Neuron (in vitro differentiated cells): ENCODE measurements at regions not wholly inside any gene's neighbourhood (a gene's known extent, or its start where the extent isn't known, plus 50 kb on each side); places are given as distances from the start of the nearest gene placed in this dataset.
"Not testable (repeated sequence)": the region's sequence is repeated elsewhere in the genome, so short reads cannot be mapped to it uniquely, and the experiment has no call there.

Source experiments
- H2AFZ ChIP-seq: one replicate; pipeline ENCODE4 v1.6.1; 2013; ENCODE audit warnings: low read depth, mild to moderate bottlenecking, inconsistent platforms, low read length, moderate library complexity
- H3K27me3 ChIP-seq: one replicate; pipeline ENCODE4 v1.6.1; 2013; ENCODE audit warnings: low read length; ENCODE audit not compliant: insufficient read depth
- H3K36me3 ChIP-seq: one replicate; pipeline ENCODE4 v1.6.1; 2013; ENCODE audit warnings: low read length; ENCODE audit not compliant: insufficient read depth
- H3K4me1 ChIP-seq: one replicate; pipeline ENCODE4 v1.6.1; 2013; ENCODE audit warnings: low read length; ENCODE audit not compliant: insufficient read depth
- H3K4me3 ChIP-seq: 2 replicates; pipeline ENCODE4 v1.5.1; 2013; ENCODE audit warnings: mild to moderate bottlenecking, low read length, moderate library complexity
- H3K9me3 ChIP-seq: one replicate; pipeline ENCODE4 v1.6.1; 2013; ENCODE audit warnings: low read length

- Histone ChIP-seq H3K27me3 (peaks cover 29% of the 10 kb centered on the region), H3K36me3 (no peaks in the 10 kb centered on the region), H3K4me1 (peaks cover 13% of the 10 kb centered on the region), H3K9me3 (no peaks in the 10 kb centered on the region), H3K4me3 (no peak overlapping the region), H2AFZ (no peak overlapping the region)
Measured at GRCh38 chr14:103186909-103187586, 63.8 kb downstream of the TNFAIP2 start.

DNA sequence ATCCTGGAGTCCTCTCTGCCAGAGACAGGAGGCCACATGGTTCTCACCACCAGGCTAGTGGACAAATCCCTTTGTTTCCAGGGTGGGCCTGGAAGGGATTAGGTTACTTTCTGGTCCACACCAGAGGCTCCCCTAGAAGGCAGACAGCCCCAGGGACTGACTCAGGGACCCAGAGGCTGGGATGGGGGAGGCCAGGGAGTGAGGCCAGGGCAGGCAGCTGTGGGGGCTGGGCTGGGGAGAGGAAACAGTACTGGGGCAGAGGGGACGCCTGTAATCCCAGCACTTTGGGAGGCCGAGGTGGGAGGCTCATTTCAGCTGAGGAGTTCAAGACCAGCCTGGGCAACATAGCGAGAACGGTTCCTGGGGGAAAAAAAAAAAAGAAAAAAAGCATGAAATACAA is 64.7 kb downstream of the TNFAIP2 start:
- peaks cover 29% of the 10 kb centered on the region for H3K27me3 ChIP-seq

DNA sequence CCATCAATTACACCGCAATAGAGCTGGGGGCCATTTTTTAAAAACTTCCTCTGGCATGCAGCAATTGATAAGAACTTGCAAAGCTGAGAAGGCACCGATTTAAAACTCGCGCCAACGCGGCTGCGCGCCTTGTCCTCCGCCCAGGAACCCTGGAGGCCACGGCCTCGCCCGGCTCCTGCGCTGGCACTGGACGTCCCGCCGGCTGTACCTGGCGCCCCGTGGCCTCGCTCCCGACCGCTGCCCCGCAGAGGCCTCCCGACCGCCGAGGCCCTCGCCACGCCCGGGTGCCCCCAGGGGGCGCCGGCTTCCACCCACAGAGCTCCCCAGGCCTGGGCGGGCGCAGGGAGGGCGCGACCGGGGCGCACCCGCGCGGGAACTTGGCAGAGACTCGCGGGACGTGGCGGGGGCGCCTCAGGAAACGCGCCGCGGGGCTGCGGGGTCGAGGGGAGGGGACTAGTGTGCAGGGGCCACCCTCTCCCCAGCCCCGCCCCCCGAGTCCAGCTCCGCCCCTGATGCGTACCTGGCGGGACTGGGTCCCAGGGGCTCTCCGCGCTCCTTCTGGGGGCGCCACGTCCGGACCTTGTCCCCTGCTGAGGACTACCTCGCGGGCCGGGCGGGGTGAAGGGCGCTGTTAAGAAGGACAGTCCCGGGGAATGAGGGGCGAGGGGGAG is 65.7 kb downstream of the TNFAIP2 start:
- H3K27me3 ChIP-seq = peaks cover 29% of the 10 kb centered on the region
- no peak overlapping the region for H3K4me3 ChIP-seq
- H3K4me1 ChIP-seq = peaks cover 13% of the 10 kb centered on the region
- H3K9me3 ChIP-seq = no peaks in the 10 kb centered on the region
- H3K36me3 ChIP-seq = no peaks in the 10 kb centered on the region
- no peak overlapping the region for H2AFZ ChIP-seq

More for the DNA sequence above, 64.7 kb downstream of the TNFAIP2 start:
- H3K4me3 ChIP-seq = no peak overlapping the region
- peaks cover 13% of the 10 kb centered on the region for H3K4me1 ChIP-seq
- H2AFZ ChIP-seq = no peak overlapping the region
- no peaks in the 10 kb centered on the region for H3K36me3 ChIP-seq
- no peaks in the 10 kb centered on the region for H3K9me3 ChIP-seq

DNA sequence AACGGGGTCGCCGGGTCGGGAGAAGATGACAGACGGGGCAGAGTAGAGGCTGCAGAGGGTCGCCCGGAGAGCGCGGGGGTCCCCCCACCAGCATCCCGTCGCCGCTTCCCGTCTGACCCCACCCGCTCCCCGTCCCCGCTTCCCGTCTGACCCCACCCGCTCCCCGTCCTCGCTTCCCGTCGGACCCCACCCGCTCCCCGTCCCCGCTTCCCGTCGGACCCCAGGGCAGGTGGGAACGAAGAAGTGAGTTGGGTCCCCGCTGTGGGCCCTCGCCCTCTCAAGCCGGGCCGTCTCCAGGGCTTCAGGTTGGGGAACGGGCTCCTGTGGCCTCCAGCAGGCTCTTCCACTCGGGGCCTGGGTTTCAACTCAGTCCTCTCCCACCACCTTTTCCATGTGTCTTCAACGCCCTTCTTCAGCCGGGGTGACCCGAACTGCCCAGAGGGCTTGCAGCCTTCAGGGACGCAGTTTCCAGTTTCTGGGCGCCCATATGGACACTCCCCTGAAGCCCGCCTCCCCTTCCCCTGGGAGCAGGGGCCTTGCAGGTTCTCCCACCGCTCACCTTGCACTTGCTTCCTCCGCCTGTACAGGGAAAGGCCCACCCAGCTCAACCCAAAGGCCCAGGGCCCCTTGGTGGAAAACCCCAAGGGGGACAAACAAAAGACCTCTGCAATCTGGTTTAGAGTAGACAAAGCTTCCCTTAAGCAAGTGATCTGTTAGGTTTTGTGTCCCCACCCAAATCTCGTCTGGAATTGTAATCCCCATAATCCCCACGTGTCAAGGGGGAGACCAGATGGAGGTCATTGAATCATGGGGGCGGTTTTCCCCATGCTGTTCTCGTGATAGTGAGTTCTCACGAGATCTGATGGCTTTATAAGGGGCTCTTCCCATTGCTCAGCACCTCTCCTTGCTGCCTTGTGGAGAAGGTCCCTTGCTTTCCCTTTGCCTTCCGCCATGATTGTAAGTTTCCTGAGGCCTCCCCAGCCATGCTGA is 66.5 kb downstream of the TNFAIP2 start:
- Histone ChIP-seq H3K9me3 (no peaks in the 10 kb centered on the region), H3K4me3 (no peak overlapping the region), H3K36me3 (no peaks in the 10 kb centered on the region), H3K27me3 (peaks cover 29% of the 10 kb centered on the region), H3K4me1 (peaks cover 13% of the 10 kb centered on the region), H2AFZ (no peak overlapping the region)

GRCh38 chr14:103190741-103191140 is 67.5 kb downstream of the TNFAIP2 start:
- no peaks in the 10 kb centered on the region for H3K9me3 ChIP-seq
- H3K4me3 ChIP-seq = no peak overlapping the region

DNA sequence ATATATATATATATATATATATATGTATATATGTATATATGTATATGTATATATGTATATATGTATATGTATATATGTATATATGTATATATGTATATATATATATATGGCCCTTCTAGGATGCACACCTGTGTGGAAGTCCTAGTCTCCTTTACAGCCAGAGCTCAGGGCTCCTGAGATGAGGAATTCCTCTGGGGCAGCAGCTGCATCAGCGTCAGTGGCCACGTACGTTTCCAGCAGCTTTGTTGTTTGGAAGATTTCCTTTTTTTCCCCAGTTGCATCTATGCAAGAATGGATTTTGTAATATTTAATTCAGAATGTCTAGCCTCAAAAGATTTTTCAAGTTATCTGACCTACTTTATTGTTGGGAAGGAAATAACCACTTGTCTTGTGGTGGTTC is 68.6 kb downstream of the TNFAIP2 start:
- no peaks in the 10 kb centered on the region for H3K36me3 ChIP-seq
- no peak overlapping the region for H3K4me3 ChIP-seq
- H3K27me3 ChIP-seq = peaks cover 25% of the 10 kb centered on the region
- peaks cover 5% of the 10 kb centered on the region for H3K4me1 ChIP-seq
- H3K9me3 ChIP-seq = no peaks in the 10 kb centered on the region
- no peak overlapping the region for H2AFZ ChIP-seq

More at GRCh38 chr14:103190741-103191140, 67.5 kb downstream of the TNFAIP2 start:
- H3K27me3 ChIP-seq = peaks cover 29% of the 10 kb centered on the region
- no peaks in the 10 kb centered on the region for H3K36me3 ChIP-seq
- peaks cover 13% of the 10 kb centered on the region for H3K4me1 ChIP-seq
- H2AFZ ChIP-seq = no peak overlapping the region

- Histone ChIP-seq H3K4me1 (peaks cover under 1% of the 10 kb centered on the region), H3K4me3 (no peak overlapping the region), H3K27me3 (peaks cover 25% of the 10 kb centered on the region), H3K36me3 (no peaks in the 10 kb centered on the region), H2AFZ (no peak overlapping the region), H3K9me3 (no peaks in the 10 kb centered on the region)
Measured at GRCh38 chr14:103192246-103192840, 69.1 kb downstream of the TNFAIP2 start.

DNA sequence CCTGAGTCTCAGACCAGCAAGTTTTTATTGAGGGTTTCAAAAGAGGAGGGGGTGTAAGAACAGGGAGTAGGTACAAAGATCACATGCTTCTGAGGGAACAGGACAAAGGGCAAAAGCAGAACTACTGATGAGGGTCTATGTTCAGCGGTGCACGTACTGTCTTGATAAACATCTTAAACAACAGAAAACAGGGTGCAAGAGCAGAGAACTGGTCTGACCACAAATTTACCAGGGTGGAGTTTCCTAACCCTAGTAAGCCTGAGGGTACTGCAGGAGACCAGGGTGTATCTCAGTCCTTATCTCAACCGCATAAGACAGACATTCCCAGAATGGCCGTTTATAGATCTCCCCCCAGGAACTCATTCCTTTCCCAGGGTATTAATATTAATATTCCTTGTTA is 69.6 kb downstream of the TNFAIP2 start:
- not testable (repeated sequence) for H2AFZ ChIP-seq, H3K9me3 ChIP-seq, H3K36me3 ChIP-seq, H3K4me1 ChIP-seq, H3K4me3 ChIP-seq
- H3K27me3 ChIP-seq = peaks cover 25% of the 10 kb centered on the region

- not testable (repeated sequence) for H3K4me3 ChIP-seq, H3K9me3 ChIP-seq, H3K36me3 ChIP-seq, H3K4me1 ChIP-seq, H2AFZ ChIP-seq
- peaks cover 22% of the 10 kb centered on the region for H3K27me3 ChIP-seq
Measured at GRCh38 chr14:103193491-103193890, 70.2 kb downstream of the TNFAIP2 start.

GRCh38 chr14:103194256-103195045 is 71.2 kb downstream of the TNFAIP2 start:
- Histone ChIP-seq H3K4me1 (no peaks in the 10 kb centered on the region), H3K36me3 (no peaks in the 10 kb centered on the region), H3K4me3 (no peak overlapping the region), H3K9me3 (no peaks in the 10 kb centered on the region), H2AFZ (no peak overlapping the region), H3K27me3 (peaks cover 18% of the 10 kb centered on the region)

- H3K9me3 ChIP-seq = no peaks in the 10 kb centered on the region
- no peaks in the 10 kb centered on the region for H3K36me3 ChIP-seq
- no peaks in the 10 kb centered on the region for H3K4me1 ChIP-seq
- H3K27me3 ChIP-seq = peaks cover 5% of the 10 kb centered on the region
- no peak overlapping the region for H3K4me3 ChIP-seq
- no peak overlapping the region for H2AFZ ChIP-seq
Measured at GRCh38 chr14:103195828-103196615, 72.8 kb downstream of the TNFAIP2 start.
